IMR-90 (cell line): ENCODE measurements at regions not wholly inside any gene's neighbourhood (a gene's known extent, or its start where the extent isn't known, plus 50 kb on each side); places are given as distances from the start of the nearest gene placed in this dataset.

Experiments used
- CTCF ChIP-seq: conservative IDR thresholded peaks from 2 replicates; pipeline ENCODE4 v1.5.1; 2012; ENCODE audit warnings: mild to moderate bottlenecking, low read depth, low read length, improper control_type of control experiment
- POLR2A ChIP-seq: IDR thresholded peaks from 2 replicates; pipeline ENCODE4 v1.6.1; 2012; ENCODE audit warnings: mild to moderate bottlenecking, low read depth, low read length

GRCh38 chr18:38557006-38557405 lies 991.4 kb upstream of the CELF4 start:
- TF ChIP-seq POLR2A (no peak), CTCF (no peak)
